NOMO-1 treated with DMSO at 0.1 percent for 48 hours (cell line): ENCODE measurements at regions not wholly inside any gene's neighbourhood (a gene's known extent, or its start where the extent isn't known, plus 50 kb on each side); places are given as distances from the start of the nearest gene placed in this dataset.
A peak's percentile ranks its signal among the peaks of the same experiment; 100 is the strongest.
"Not testable (repeated sequence)": the region's sequence is repeated elsewhere in the genome, so short reads cannot be mapped to it uniquely, and the experiment has no call there.

Experiments used
- DNase-seq: peaks from one replicate; lab custom pipeline; 2025; ENCODE audit not compliant: unreplicated experiment; lab: John Stamatoyannopoulos, UW

- peak; percentile 72 for DNase-seq
These were observed 633.1 kb downstream of the EFNB2 start for GRCh38 chr13:105902396-105902795.

GRCh38 chr13:105897575-105897974 is 637.9 kb downstream of the EFNB2 start:
- DNase-seq = no peak

GRCh38 chr13:105894697-105895096 is 640.8 kb downstream of the EFNB2 start:
- DNase-seq = no peak

- DNase-seq = no peak
These were observed 645.0 kb downstream of the EFNB2 start for GRCh38 chr13:105890509-105890908.

- DNase-seq = peak; percentile 41
These were observed 657.3 kb downstream of the EFNB2 start for GRCh38 chr13:105878119-105878700.

- no peak for DNase-seq
These were observed 660.6 kb downstream of the EFNB2 start for GRCh38 chr13:105874814-105875213.

GRCh38 chr13:105871768-105872167 is 663.7 kb downstream of the EFNB2 start:
- DNase-seq = no peak

GRCh38 chr13:105871326-105871725 is 664.1 kb downstream of the EFNB2 start:
- DNase-seq = no peak

GRCh38 chr13:105863300-105863920 is 672.1 kb downstream of the EFNB2 start:
- DNase-seq = no peak

GRCh38 chr13:105848494-105848893 is 687.0 kb downstream of the EFNB2 start:
- DNase-seq = no peak

GRCh38 chr13:105847527-105848291 is 687.8 kb downstream of the EFNB2 start:
- DNase-seq = no peak

- DNase-seq = no peak
These were observed 688.5 kb downstream of the EFNB2 start for GRCh38 chr13:105846923-105847322.

- no peak for DNase-seq
These were observed 694.2 kb downstream of the EFNB2 start for GRCh38 chr13:105841286-105841685.

- no peak for DNase-seq
These were observed 697.2 kb downstream of the EFNB2 start for GRCh38 chr13:105838231-105838630.

- DNase-seq = not testable (repeated sequence)
These were observed 698.2 kb downstream of the EFNB2 start for GRCh38 chr13:105837295-105837694.

GRCh38 chr13:105830821-105831220 is 704.6 kb downstream of the EFNB2 start:
- no peak for DNase-seq

GRCh38 chr13:105827111-105827809 is 708.2 kb downstream of the EFNB2 start:
- DNase-seq = no peak

- DNase-seq = no peak
These were observed 710.4 kb downstream of the EFNB2 start for GRCh38 chr13:105825071-105825470.

- DNase-seq = no peak
These were observed 714.1 kb downstream of the EFNB2 start for GRCh38 chr13:105821337-105821736.

GRCh38 chr13:105820415-105820814 is 715.0 kb downstream of the EFNB2 start:
- no peak for DNase-seq

GRCh38 chr13:105817498-105817897 is 718.0 kb downstream of the EFNB2 start:
- no peak for DNase-seq

GRCh38 chr13:105816994-105817393 is 718.5 kb downstream of the EFNB2 start:
- DNase-seq = no peak
